Ishikawa (cell line): ENCODE measurements at regions not wholly inside any gene's neighbourhood (a gene's known extent, or its start where the extent isn't known, plus 50 kb on each side); places are given as distances from the start of the nearest gene placed in this dataset.

Source experiments
- CEBPB ChIP-seq: IDR thresholded peaks from 2 replicates; pipeline ENCODE4 v1.6.1; 2012
- CREB1 ChIP-seq: IDR thresholded peaks from 2 replicates; pipeline ENCODE4 v1.6.1; 2012; ENCODE audit warnings: low read depth
- EP300 ChIP-seq: IDR thresholded peaks from 2 replicates; pipeline ENCODE4 v1.6.1; 2012; ENCODE audit warnings: borderline replicate concordance
- FOXM1 ChIP-seq: IDR thresholded peaks from 2 replicates; pipeline ENCODE4 v1.6.1; 2012; ENCODE audit warnings: low read depth, borderline replicate concordance
- MAX ChIP-seq: IDR thresholded peaks from 2 replicates; pipeline ENCODE4 v1.6.1; 2012
- NFIC ChIP-seq: IDR thresholded peaks from 2 replicates; pipeline ENCODE4 v1.6.1; 2012
- RAD21 ChIP-seq: IDR thresholded peaks from 2 replicates; pipeline ENCODE4 v1.6.1; 2012; ENCODE audit warnings: low read depth
- REST ChIP-seq: IDR thresholded peaks from 2 replicates; pipeline ENCODE4 v1.6.1; 2012; ENCODE audit warnings: low read depth, mild to moderate bottlenecking
- TAF1 ChIP-seq: IDR thresholded peaks from 2 replicates; pipeline ENCODE4 v1.6.1; 2012; ENCODE audit warnings: low read depth, mild to moderate bottlenecking
- TCF12 ChIP-seq: IDR thresholded peaks from 2 replicates; pipeline ENCODE4 v1.6.1; 2012; ENCODE audit warnings: low read depth
- USF1 ChIP-seq: IDR thresholded peaks from 2 replicates; pipeline ENCODE4 v1.6.1; 2012
- ZBTB7A ChIP-seq: IDR thresholded peaks from 2 replicates; pipeline ENCODE4 v1.6.1; 2012; ENCODE audit warnings: low read depth

- no peak for TF ChIP-seq REST
- no peak for TF ChIP-seq EP300
- TF ChIP-seq TCF12: no peak
- no peak for TF ChIP-seq CEBPB
- no peak for TF ChIP-seq ZBTB7A
- no peak for TF ChIP-seq TAF1
- no peak for TF ChIP-seq NFIC
- TF ChIP-seq USF1: no peak
- TF ChIP-seq CREB1: no peak
- no peak for TF ChIP-seq MAX
- no peak for TF ChIP-seq FOXM1
- no peak for TF ChIP-seq RAD21
Observed at GRCh38 chr16:85458968-85459367, 154.2 kb upstream of the GSE1 start.
